Glutamatergic neuron (in vitro differentiated cells): ENCODE measurements at regions not wholly inside any gene's neighbourhood (a gene's known extent, or its start where the extent isn't known, plus 50 kb on each side); places are given as distances from the start of the nearest gene placed in this dataset.

ENCODE experiments used
- DNase-seq: peaks from one replicate; pipeline ENCODE4 v3.0.0; 2022
- H3K27ac Mint-ChIP-seq: one replicate; pipeline ENCODE4 v1.8.0; 2020; ENCODE audit warnings: mild to moderate bottlenecking, mixed read lengths, inconsistent platforms; ENCODE audit not compliant: unreplicated experiment
- H3K27me3 Mint-ChIP-seq: one replicate; pipeline ENCODE4 v1.8.0; 2020; ENCODE audit warnings: mild to moderate bottlenecking, moderate library complexity, mixed read lengths, inconsistent platforms; ENCODE audit not compliant: unreplicated experiment
- H3K36me3 Mint-ChIP-seq: one replicate; pipeline ENCODE4 v1.8.0; 2020; ENCODE audit warnings: mild to moderate bottlenecking, mixed read lengths, inconsistent platforms; ENCODE audit not compliant: unreplicated experiment
- H3K4me1 Mint-ChIP-seq: one replicate; pipeline ENCODE4 v1.8.0; 2020; ENCODE audit warnings: mild to moderate bottlenecking, low read depth, mixed read lengths, inconsistent platforms; ENCODE audit not compliant: unreplicated experiment
- H3K4me3 Mint-ChIP-seq: one replicate; pipeline ENCODE4 v1.8.0; 2020; ENCODE audit warnings: mild to moderate bottlenecking, mixed read lengths, inconsistent platforms; ENCODE audit not compliant: unreplicated experiment
- H3K9me3 Mint-ChIP-seq: one replicate; pipeline ENCODE4 v1.8.0; 2020; ENCODE audit warnings: mild to moderate bottlenecking, moderate library complexity, mixed read lengths, inconsistent platforms; ENCODE audit not compliant: unreplicated experiment
- CTCF ChIP-seq: fragments of 200-600 bp; sonication (generic); IDR thresholded peaks from one replicate; pipeline ENCODE4 v1.5.0; 2021; ENCODE audit not compliant: partially characterized antibody, unreplicated experiment

- no peaks in the 10 kb centered on the region for H3K9me3 Mint-ChIP-seq
- no peaks in the 10 kb centered on the region for H3K27me3 Mint-ChIP-seq
- H3K4me3 Mint-ChIP-seq: no peak overlapping the region
- no peaks in the 10 kb centered on the region for H3K36me3 Mint-ChIP-seq
- DNase-seq: no peak
- no peak overlapping the region for H3K27ac Mint-ChIP-seq
- no peaks in the 10 kb centered on the region for H3K4me1 Mint-ChIP-seq
- no peak for TF ChIP-seq CTCF
These were observed 62.9 kb upstream of the EEA1 start for GRCh38 chr12:92992041-92992440.

GRCh38 chr12:92993259-92993658 lies 64.2 kb upstream of the EEA1 start:
- TF ChIP-seq CTCF: no peak
- no peak for DNase-seq
- no peak overlapping the region for H3K27ac Mint-ChIP-seq
- H3K9me3 Mint-ChIP-seq: no peaks in the 10 kb centered on the region
- H3K36me3 Mint-ChIP-seq: no peaks in the 10 kb centered on the region
- no peak overlapping the region for H3K4me3 Mint-ChIP-seq
- no peaks in the 10 kb centered on the region for H3K4me1 Mint-ChIP-seq
- H3K27me3 Mint-ChIP-seq: no peaks in the 10 kb centered on the region

DNA sequence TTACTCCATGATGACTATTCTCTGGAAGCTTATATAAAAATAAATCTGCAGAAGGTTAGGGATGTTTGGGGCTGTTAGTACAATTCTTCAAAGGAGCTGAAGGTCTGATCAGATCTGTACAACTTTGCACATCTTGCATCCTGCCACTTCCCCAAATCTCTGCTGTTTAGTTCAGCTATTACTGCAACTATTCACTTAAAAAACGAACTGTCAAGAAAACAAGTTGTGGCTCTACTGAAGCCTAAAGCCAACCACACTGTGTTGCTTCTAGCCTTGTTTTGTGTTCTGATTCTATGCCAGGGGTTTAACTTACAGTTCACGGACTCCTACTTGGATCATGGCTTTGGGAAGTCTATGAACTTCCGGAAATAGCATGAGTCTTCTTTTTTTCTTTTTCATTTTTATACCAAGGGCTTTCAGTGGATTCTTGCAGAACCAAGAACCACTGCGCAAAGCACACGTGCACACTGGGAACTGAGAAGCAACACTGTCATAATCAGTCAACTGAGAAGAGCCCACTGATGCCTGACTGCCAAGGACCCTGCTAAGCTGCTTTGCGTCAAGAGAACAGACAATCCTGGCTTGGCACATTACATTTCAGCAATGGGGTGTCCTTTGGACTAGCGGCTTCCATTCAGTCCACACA lies 66.3 kb upstream of the EEA1 start:
- no peak for DNase-seq
- Mint-ChIP-seq H3K9me3 (no peaks in the 10 kb centered on the region), H3K4me3 (no peak overlapping the region), H3K4me1 (no peaks in the 10 kb centered on the region), H3K27me3 (no peaks in the 10 kb centered on the region), H3K36me3 (no peaks in the 10 kb centered on the region), H3K27ac (no peak overlapping the region)
- no peak for TF ChIP-seq CTCF

DNA sequence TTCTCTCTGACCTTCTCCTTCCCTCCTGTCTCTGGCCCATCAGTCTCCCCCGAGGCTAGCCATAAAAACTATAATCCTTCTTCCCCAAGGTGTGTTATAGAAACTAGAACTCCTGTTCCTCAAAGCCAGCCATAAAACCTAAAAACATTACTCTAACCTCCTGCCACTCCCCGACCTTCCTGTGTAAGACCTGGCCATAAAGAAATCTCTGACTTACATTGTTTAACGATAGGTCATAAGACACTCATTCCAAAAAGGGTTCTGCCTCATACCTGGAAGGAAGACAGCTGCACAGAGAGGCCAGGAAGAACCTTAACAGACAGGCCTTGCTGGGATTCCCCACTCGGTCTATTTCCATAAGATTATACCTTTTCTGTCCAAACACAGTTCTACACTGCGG lies 70.9 kb upstream of the EEA1 start:
- Mint-ChIP-seq H3K4me1 (no peaks in the 10 kb centered on the region), H3K27me3 (no peaks in the 10 kb centered on the region), H3K9me3 (peaks cover 2% of the 10 kb centered on the region), H3K4me3 (no peak overlapping the region), H3K27ac (no peak overlapping the region), H3K36me3 (no peaks in the 10 kb centered on the region)
- no peak for TF ChIP-seq CTCF
- DNase-seq: no peak

DNA sequence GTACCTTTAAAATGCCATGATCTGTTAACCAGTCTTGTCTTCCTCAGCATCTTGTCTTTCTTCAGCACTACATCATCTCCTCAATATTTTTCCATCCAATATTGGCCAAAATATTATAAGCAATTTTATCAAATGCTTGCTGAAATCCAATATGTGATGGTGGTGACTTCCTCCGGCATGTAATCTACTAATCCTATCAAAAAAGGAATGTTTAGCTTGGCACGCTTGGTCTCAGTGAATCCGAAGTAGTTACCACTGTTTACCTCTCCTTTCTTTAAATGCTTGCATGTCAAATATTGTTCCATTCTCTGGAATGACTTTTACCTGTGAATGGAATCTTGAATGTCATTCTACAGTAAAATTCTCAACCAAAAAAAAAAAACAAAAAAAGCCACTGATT lies 72.3 kb upstream of the EEA1 start:
- Mint-ChIP-seq H3K4me3 (no peak overlapping the region), H3K36me3 (no peaks in the 10 kb centered on the region), H3K27me3 (no peaks in the 10 kb centered on the region), H3K9me3 (peaks cover 2% of the 10 kb centered on the region), H3K4me1 (no peaks in the 10 kb centered on the region), H3K27ac (no peak overlapping the region)
- TF ChIP-seq CTCF: no peak
- no peak for DNase-seq
